ENCODE measurements at regions not wholly inside any gene's neighbourhood (a gene's known extent, or its start where the extent isn't known, plus 50 kb on each side); places are given as distances from the start of the nearest gene placed in this dataset.

GRCh38 chr20:39103732-39104131 is 141.6 kb downstream of the DHX35 start:
- DNase-seq (ENCODE audit: low spot score) = no peak

GRCh38 chr20:39103305-39103704 is 141.2 kb downstream of the DHX35 start:
- DNase-seq (ENCODE audit: low spot score) = no peak

GRCh38 chr20:39101895-39102294 is 139.8 kb downstream of the DHX35 start:
- DNase-seq (ENCODE audit: low spot score) = no peak

DNA sequence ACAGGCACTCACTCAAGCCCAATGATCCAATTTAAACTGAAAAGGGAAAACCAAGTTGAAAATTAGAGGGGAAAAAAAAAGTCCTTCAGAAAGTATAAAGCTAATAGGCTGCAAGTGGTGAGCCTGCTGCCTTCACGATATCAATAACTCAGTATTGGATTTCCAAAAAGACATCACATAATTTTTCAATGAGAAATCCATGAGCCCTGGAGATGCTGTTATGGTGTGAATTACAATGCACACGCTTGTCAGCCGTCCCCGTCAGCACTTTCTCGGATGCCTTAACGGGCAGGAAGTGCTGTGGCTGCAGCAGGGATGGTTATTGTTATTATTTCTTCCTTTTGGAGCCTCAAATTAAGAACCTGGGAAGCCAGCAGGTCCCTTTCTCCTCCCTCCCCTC is 138.5 kb downstream of the DHX35 start:
- DNase-seq (ENCODE audit: low spot score) = no peak

DNA sequence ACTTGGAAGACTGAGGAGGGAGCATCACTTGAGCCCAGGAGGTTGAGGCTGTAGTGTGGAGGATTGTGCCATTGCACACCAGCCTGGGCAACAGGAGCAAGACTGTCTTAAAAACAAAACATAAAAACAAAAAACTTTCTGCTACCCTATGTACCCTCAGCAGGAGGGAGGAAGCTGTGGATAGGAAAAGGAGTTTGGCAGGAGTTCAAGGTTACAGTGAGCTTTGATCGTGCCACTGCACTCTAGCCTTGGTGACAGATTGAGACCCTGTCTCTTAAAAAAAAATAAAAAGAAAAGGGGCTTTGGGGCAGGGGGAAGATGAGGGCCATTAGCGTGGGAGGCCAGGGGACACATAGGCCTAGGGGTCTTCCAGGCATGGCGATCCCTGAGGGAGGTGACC is 135.7 kb downstream of the DHX35 start:
- no peak for DNase-seq (ENCODE audit: low spot score)

- no peak for DNase-seq (ENCODE audit: low spot score)
These were observed 133.7 kb downstream of the DHX35 start for GRCh38 chr20:39095870-39096269.

DNA sequence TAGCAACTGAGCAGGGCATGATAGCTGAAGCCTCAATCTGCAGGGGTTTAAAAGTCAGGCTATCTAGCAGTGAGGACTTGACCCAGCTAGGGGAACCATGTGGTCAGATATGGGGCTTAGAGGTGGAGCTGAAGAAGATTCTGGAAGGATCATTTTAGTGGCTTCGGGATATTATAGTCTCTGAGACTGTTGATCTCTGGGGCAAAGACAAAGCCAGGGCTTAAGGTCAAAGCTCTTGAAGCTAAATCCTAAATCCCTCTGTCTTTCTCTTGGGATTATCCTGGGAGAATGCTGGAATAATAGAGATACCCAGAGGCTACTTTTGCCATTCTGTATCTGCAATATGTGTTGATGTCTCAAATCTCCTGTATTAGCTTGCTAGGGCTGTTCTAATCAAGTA is 132.2 kb downstream of the DHX35 start:
- DNase-seq (ENCODE audit: low spot score) = no peak

- no peak for DNase-seq (ENCODE audit: low spot score)
These were observed 130.7 kb downstream of the DHX35 start for GRCh38 chr20:39092733-39093410.

GRCh38 chr20:39090906-39091305 is 128.8 kb downstream of the DHX35 start:
- no peak for DNase-seq (ENCODE audit: low spot score)

DNA sequence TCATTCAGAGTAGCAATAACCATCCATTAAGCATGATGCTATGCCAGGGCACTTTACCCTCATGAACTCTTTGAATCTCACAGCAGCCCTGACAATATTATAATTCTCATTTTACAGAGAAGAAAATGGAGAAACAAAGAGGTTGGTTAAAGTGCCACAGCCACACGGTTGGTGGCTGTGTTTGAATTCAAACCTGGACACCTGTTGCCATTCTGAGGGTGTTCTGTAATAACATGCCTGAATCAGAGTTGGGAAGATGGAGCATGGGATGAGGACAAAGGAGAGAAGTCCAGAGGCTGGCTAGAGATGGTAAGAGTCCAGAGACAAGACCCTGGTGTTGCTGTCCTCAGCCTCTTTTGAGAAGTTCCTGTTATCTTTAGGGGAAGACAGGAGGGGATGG is 127.7 kb downstream of the DHX35 start:
- DNase-seq (ENCODE audit: low spot score) = no peak

All from LoVo (cell line).